ENCODE measurements at regions not wholly inside any gene's neighbourhood (a gene's known extent, or its start where the extent isn't known, plus 50 kb on each side); places are given as distances from the start of the nearest gene placed in this dataset.

DNA sequence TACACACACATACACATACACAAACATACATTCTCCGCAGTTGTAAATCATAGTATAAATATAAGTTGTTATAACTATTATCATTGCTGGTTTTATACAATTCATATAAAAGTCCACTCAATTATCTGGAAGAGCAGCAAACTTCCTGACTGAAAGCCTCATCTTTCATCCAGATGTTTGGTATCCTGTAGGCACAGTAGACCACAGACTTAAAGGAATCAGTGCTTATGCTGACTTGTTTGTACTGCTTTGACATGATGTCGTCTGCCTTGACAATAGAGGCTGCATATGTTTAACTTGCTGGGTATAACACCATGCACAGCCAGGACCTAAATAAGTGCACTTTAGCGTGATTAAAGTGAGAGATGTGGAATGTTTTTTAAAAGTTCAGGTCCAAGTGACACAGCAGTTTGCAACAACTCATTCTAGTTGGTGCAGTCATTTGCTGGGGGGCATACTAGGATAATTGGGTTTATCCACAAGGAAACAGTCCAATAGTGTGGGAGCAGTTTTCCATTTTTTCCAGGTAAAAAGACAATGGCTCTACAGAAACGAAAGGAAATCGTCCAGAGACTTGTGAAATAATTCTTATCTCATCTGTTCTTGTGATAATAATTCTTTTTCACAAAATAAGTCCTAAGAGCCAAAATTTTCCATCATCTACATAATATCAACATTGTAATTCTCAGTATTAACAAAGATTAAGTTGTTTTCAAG lies 110.3 kb upstream of the TSPAN2 start:
- H3K79me1 ChIP-seq (ENCODE audit: low read depth, low read length): no peaks in the 10 kb centered on the region
- H3K4me2 ChIP-seq (ENCODE audit: insufficient read depth in 1 of 2, low read depth in 2 of 2, low read length in 2 of 2): no peak overlapping the region
- no peaks in the 10 kb centered on the region for H3K36me3 ChIP-seq (ENCODE audit: control insufficient read depth in 2 of 4, insufficient read depth in 4 of 4, low read length in 3 of 4)
- no peaks in the 10 kb centered on the region for H4K20me1 ChIP-seq (replicated peaks in 1 of 2; ENCODE audit: control insufficient read depth in 1 of 2, insufficient read depth in 2 of 2, low read length in 2 of 2)
- no peak for FAIRE-seq
- H4K5ac ChIP-seq (ENCODE audit: insufficient read length, low read depth, low read length): no peak overlapping the region
- H2BK12ac ChIP-seq (ENCODE audit: low read depth, low read length): no peak overlapping the region
- no peaks in the 10 kb centered on the region for H3K23me2 ChIP-seq (ENCODE audit: low read depth, low read length)
- no peak overlapping the region for H3K56ac ChIP-seq (replicated peaks; ENCODE audit: insufficient read length, low read depth, low read length)
- no peak overlapping the region for H3K9ac ChIP-seq (replicated peaks in 1 of 4; ENCODE audit: extremely low read depth in 1 of 4, low read depth in 3 of 4, low read length in 3 of 4)
- no peak overlapping the region for H2AK5ac ChIP-seq (ENCODE audit: low read depth, low read length)
- no peak overlapping the region for H2BK15ac ChIP-seq (ENCODE audit: low read length)
- POLR2A ChIA-PET (ENCODE audit: partially characterized antibody): no interaction called here
- no peak for DNase-seq (ENCODE audit: low read depth in 1 of 2, low spot score in 2 of 2)
- no peaks in the 10 kb centered on the region for H3K9me3 ChIP-seq (ENCODE audit: insufficient read depth in 2 of 2, low read depth in 1 of 2, low read length in 1 of 2)
- H3K4me1 ChIP-seq (replicated peaks in 1 of 4; ENCODE audit: control insufficient read depth in 3 of 4, insufficient read depth in 4 of 4, low read length in 3 of 4): no peaks in the 10 kb centered on the region; a peak in 1 of 7 replicates
- 85% methylated on average over 5 of the region's 5 CpGs; no CpG with 5 or more reads in 1 of the 2 experiments for WGBS, 2 experiments (ENCODE audit: extremely low coverage in 1 of 2, insufficient coverage in 1 of 2, insufficient read length in 1 of 2, insufficient replicate concordance in 2 of 2, low coverage in 1 of 2, low lambda C conversion rate in 2 of 2, missing lambda C conversion rate in 1 of 2)
- H2AFZ ChIP-seq (ENCODE audit: low read length): no peak overlapping the region
- H3K14ac ChIP-seq (ENCODE audit: insufficient read length): no peak overlapping the region
- H3K4me3 ChIP-seq (ENCODE audit: extremely low read depth in 1 of 4, insufficient read depth in 2 of 4, low read depth in 3 of 4, low read length in 4 of 4): no peak overlapping the region
- no peak overlapping the region for H2BK5ac ChIP-seq (ENCODE audit: low read depth, low read length)
- no peak overlapping the region for H3K18ac ChIP-seq (ENCODE audit: extremely low read depth, low read length)
- no peaks in the 10 kb centered on the region for H3K27me3 ChIP-seq (replicated peaks in 1 of 4; ENCODE audit: control insufficient read depth in 3 of 4, extremely low read depth in 1 of 4, insufficient read depth in 3 of 4, low read length in 3 of 4)
- no peak overlapping the region for H4K8ac ChIP-seq (ENCODE audit: extremely low read depth, insufficient read depth, low read length)
- H2BK20ac ChIP-seq (ENCODE audit: low read length): no peak overlapping the region
- no peak overlapping the region for H2BK120ac ChIP-seq (replicated peaks; ENCODE audit: low read depth, low read length)
- H3K23ac ChIP-seq (ENCODE audit: insufficient read length): no peak overlapping the region
- no peak overlapping the region for H3K4ac ChIP-seq (replicated peaks; ENCODE audit: insufficient read length, low read depth, low read length)
- no peak overlapping the region for H4K91ac ChIP-seq (replicated peaks; ENCODE audit: insufficient read length, low read length)
- no peak overlapping the region for H3K27ac ChIP-seq (ENCODE audit: low read depth, low read length)
- H3K79me2 ChIP-seq (ENCODE audit: control insufficient read depth in 1 of 2, insufficient read depth in 2 of 2, low read length in 2 of 2): no peaks in the 10 kb centered on the region
- CTCF ChIA-PET (ENCODE audit: partially characterized antibody): interaction anchor here (1.0 kb wide), 1 partner anchor 20 kb away, joined by 3 read pairs; no protein-coding TSS in a partner anchor
- TF ChIP-seq POU5F1 (IDR thresholded peaks at IDR 0.05; ENCODE audit: low read depth, low read length) (no peak), SRF (IDR thresholded peaks at IDR 0.05; ENCODE audit: low read depth, low read length) (no peak), SP4 (IDR thresholded peaks at IDR 0.05; ENCODE audit: low read length) (no peak), CBX8 (IDR thresholded peaks at IDR 0.05; ENCODE audit: borderline replicate concordance, low read depth, low read length) (no peak)
- TF ChIP-seq, protein P1, sequence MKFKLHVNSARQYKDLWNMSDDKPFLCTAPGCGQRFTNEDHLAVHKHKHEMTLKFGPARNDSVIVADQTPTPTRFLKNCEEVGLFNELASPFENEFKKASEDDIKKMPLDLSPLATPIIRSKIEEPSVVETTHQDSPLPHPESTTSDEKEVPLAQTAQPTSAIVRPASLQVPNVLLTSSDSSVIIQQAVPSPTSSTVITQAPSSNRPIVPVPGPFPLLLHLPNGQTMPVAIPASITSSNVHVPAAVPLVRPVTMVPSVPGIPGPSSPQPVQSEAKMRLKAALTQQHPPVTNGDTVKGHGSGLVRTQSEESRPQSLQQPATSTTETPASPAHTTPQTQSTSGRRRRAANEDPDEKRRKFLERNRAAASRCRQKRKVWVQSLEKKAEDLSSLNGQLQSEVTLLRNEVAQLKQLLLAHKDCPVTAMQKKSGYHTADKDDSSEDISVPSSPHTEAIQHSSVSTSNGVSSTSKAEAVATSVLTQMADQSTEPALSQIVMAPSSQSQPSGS (IDR thresholded peaks at IDR 0.05; ENCODE audit: low read length): no peak

Measured in H1 (cell line).